Colonic mucosa (tissue), 4 donors: ENCODE measurements at regions not wholly inside any gene's neighbourhood (a gene's known extent, or its start where the extent isn't known, plus 50 kb on each side); places are given as distances from the start of the nearest gene placed in this dataset.

Experiments
- DNase-seq: peaks from one replicate; pipeline ENCODE4 v3.0.0-alpha.2; 2020
- H3K27ac ChIP-seq: fragments of 200-600 bp; one replicate; pipeline ENCODE4 v1.8.0; 2021
- H3K27me3 ChIP-seq: fragments of 200-600 bp; one replicate; pipeline ENCODE4 v1.8.0; 2021
- H3K36me3 ChIP-seq: fragments of 200-600 bp; one replicate; pipeline ENCODE4 v1.8.0; 2021
- H3K4me1 ChIP-seq: fragments of 200-600 bp; one replicate; pipeline ENCODE4 v1.8.0; 2021; ENCODE audit warnings: mild to moderate bottlenecking
- H3K4me3 ChIP-seq: fragments of 200-600 bp; one replicate; pipeline ENCODE4 v1.8.0; 2021
- H3K9ac ChIP-seq, 2 donors: one replicate each; pipeline ENCODE4 v1.7.0; 2013; ENCODE audit warnings: control low read depth in 2 of 2, low read depth in 2 of 2, low read length in 2 of 2
- H3K9me3 ChIP-seq: fragments of 200-600 bp; one replicate; pipeline ENCODE4 v1.8.0; 2021
- intact Hi-C: fragments of 100-400 bp; cut with DNase I; formaldehyde crosslinking; loops from one replicate; pipeline ENCODE4 v1.14.1; 2022
- TF ChIP-seq, protein P1 (sequence below): fragments of 200-600 bp; IDR thresholded peaks from one replicate; pipeline ENCODE4 v1.8.0; 2022; ENCODE audit warnings: antibody characterized with exemption, mild to moderate bottlenecking
- donor health status: healthy.
- donor health status: DM: no; HTN: no; CAD: no.
- donor health status: DM: no; HTN: no; CAD: no.

DNA sequence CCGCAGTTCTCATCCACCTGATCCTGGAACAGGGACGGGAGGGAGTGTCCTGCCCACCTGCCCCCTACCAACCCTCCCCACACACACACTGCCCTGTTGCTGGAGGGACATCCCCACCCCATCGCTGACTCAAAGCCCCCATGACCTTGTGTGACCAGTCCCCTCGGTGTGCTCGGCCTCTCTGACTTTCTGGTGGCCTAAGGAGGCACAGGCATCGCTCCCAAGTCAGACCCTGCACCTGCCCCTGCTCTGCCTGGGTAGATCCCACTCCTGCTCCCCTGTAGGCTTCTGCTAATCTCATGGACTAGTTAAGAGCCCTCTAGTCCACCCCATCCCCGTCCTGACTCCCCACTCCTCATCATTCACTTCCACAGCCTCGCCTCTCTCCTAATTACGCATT, 58.8 kb upstream of the DOCK1 start:
- Histone ChIP-seq H3K27ac (no peak overlapping the region), H3K9ac (no peak overlapping the region), H3K27me3 (no peaks in the 10 kb centered on the region), H3K9me3 (no peaks in the 10 kb centered on the region), H3K4me1 (no peaks in the 10 kb centered on the region), H3K4me3 (no peak overlapping the region), H3K36me3 (no peaks in the 10 kb centered on the region)
- intact Hi-C loops, result no loop called here
- DNase-seq, result no peak
- TF ChIP-seq, protein P1, sequence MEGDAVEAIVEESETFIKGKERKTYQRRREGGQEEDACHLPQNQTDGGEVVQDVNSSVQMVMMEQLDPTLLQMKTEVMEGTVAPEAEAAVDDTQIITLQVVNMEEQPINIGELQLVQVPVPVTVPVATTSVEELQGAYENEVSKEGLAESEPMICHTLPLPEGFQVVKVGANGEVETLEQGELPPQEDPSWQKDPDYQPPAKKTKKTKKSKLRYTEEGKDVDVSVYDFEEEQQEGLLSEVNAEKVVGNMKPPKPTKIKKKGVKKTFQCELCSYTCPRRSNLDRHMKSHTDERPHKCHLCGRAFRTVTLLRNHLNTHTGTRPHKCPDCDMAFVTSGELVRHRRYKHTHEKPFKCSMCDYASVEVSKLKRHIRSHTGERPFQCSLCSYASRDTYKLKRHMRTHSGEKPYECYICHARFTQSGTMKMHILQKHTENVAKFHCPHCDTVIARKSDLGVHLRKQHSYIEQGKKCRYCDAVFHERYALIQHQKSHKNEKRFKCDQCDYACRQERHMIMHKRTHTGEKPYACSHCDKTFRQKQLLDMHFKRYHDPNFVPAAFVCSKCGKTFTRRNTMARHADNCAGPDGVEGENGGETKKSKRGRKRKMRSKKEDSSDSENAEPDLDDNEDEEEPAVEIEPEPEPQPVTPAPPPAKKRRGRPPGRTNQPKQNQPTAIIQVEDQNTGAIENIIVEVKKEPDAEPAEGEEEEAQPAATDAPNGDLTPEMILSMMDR, result no peak

DNA sequence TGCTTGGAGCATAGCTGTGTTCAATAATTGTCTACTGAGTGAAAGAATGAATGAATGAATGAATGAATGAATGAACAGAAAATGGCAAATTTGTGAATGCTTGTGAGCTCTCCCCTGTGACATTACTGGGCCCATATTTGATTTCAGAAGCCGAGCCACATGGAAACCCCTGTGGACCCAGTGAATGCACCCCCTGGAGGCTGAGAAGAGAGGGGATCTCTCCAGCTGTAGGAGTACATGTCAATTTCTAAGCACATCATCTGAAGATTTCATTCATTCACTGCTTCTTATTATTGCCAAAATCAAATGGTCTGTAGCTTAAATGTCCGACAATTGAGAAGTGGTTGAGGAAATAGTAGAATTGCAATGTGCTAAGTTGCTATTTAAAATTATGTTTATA, 58.3 kb upstream of the DOCK1 start:
- no peak overlapping the region for H3K27ac ChIP-seq
- no peaks in the 10 kb centered on the region for H3K9me3 ChIP-seq
- H3K9ac ChIP-seq, result no peak overlapping the region
- TF ChIP-seq, protein P1, result no peak
- no peaks in the 10 kb centered on the region for H3K27me3 ChIP-seq
- no peak for DNase-seq
- H3K4me1 ChIP-seq, result no peaks in the 10 kb centered on the region
- no peak overlapping the region for H3K4me3 ChIP-seq
- H3K36me3 ChIP-seq, result no peaks in the 10 kb centered on the region
- intact Hi-C loops, result no loop called here

DNA sequence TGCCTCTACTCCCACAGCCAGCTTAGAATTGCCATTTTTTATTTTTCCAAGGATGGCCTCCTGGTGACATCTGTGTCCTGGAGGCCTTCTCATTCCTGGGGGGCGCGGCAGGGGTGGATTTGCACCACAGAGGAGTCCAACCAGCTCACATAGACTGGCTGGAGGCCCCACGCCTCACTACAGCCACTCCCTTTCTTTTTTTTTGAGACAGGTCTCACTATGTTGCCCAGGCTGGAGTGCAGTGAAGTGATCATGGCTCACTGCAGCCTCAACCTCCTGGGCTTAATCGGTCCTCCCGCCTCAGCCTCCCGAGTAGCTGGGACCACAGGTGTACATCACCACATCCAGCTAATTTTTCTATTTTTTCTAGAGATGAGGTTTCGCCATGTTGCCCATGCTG, 57.6 kb upstream of the DOCK1 start:
- TF ChIP-seq, protein P1, result no peak
- Histone ChIP-seq H3K4me3 (no peak overlapping the region), H3K4me1 (no peaks in the 10 kb centered on the region), H3K36me3 (no peaks in the 10 kb centered on the region), H3K27me3 (no peaks in the 10 kb centered on the region), H3K9ac (no peak overlapping the region), H3K27ac (no peak overlapping the region), H3K9me3 (no peaks in the 10 kb centered on the region)
- DNase-seq, result no peak
- intact Hi-C loops, result no loop called here

DNA sequence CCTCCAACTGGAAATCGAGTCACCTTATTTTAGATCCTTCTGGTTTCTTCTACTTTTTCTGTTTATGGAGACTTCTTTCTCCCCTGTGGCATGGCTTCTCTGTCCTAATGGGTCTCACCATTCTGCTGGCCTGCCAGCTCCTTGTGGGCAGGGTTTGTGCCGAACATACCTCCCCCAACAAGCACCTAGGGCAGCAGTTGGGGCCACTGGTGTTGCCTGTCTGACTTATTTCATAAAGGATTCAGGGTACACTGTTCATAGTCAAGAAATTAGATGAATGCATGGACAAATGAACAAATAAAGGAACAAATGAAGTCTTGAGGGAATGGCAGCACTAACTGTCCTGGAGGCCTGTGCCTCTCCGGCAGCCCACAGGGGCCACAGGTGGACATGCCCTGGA, 55.6 kb upstream of the DOCK1 start:
- H3K27me3 ChIP-seq, result no peaks in the 10 kb centered on the region
- H3K36me3 ChIP-seq, result no peaks in the 10 kb centered on the region
- no peak overlapping the region for H3K27ac ChIP-seq
- TF ChIP-seq, protein P1, result no peak
- no peaks in the 10 kb centered on the region for H3K4me1 ChIP-seq
- intact Hi-C loops, result no loop called here
- no peaks in the 10 kb centered on the region for H3K9me3 ChIP-seq
- no peak for DNase-seq
- H3K4me3 ChIP-seq, result no peak overlapping the region
- H3K9ac ChIP-seq, result no peak overlapping the region

DNA sequence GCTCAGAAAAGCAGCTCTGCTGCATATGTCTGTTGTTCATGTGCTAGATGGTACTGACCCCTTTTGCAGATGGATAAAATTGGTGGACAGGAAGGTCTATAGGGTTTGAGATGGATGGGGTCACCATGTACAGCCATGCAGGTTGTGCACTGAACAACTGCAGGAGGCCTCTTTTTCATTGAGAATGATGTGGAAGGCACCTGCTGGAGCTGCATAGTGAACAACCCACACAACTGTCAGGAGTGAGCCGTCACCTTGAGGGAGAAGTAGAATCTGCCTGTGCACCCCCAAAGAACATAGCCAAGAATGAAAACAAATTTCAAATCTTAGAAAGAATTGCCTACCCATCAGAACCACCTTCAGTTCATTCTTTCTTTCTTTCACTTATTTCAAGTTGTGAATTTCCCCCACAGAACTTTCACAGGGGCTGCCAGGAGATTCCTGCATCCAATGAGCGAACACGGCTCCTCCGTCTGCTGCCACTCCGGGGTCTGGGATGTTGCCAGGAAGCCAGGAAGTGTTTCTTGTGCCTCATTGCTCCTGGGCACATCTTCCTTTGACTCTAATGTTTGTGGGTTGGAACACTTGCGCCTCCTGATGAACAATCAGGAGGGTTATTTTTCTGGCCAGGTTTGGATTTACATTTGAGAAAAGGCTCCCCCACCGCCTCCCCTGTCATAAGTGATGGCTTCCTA, 53.7 kb upstream of the DOCK1 start:
- DNase-seq, result no peak
- intact Hi-C loops, result no loop called here
- TF ChIP-seq, protein P1, result no peak

More for the DNA sequence above, 53.7 kb upstream of the DOCK1 start:
- Histone ChIP-seq H3K4me3 (no peak overlapping the region), H3K9me3 (no peaks in the 10 kb centered on the region), H3K9ac (no peak overlapping the region), H3K27ac (no peak overlapping the region), H3K4me1 (no peaks in the 10 kb centered on the region), H3K27me3 (no peaks in the 10 kb centered on the region), H3K36me3 (no peaks in the 10 kb centered on the region)
